ENCODE measurements at regions not wholly inside any gene's neighbourhood (a gene's known extent, or its start where the extent isn't known, plus 50 kb on each side); places are given as distances from the start of the nearest gene placed in this dataset.
A peak's percentile ranks its signal among the peaks of the same experiment; 100 is the strongest.

- peak; percentile 48 for DNase-seq
Observed at GRCh38 chr3:144142151-144142840, 170.7 kb downstream of the DIPK2A start.

- no peak for DNase-seq
Observed at GRCh38 chr3:144148356-144148755, 176.7 kb downstream of the DIPK2A start.

GRCh38 chr3:144151983-144152382 is 180.4 kb downstream of the DIPK2A start:
- DNase-seq = no peak

GRCh38 chr3:144160627-144161026 is 189.0 kb downstream of the DIPK2A start:
- DNase-seq = no peak

GRCh38 chr3:144162042-144162441 is 190.4 kb downstream of the DIPK2A start:
- peak; percentile 42 for DNase-seq

- no peak for DNase-seq
Observed at GRCh38 chr3:144164352-144164751, 192.7 kb downstream of the DIPK2A start.

- DNase-seq = no peak
Observed at GRCh38 chr3:144165482-144165881, 193.9 kb downstream of the DIPK2A start.

GRCh38 chr3:144167634-144168033 is 196.0 kb downstream of the DIPK2A start:
- DNase-seq = no peak

- DNase-seq = no peak
Observed at GRCh38 chr3:144173491-144173890, 201.9 kb downstream of the DIPK2A start.

GRCh38 chr3:144175644-144176425 is 204.2 kb downstream of the DIPK2A start:
- DNase-seq = no peak

- no peak for DNase-seq
Observed at GRCh38 chr3:144177649-144178048, 206.0 kb downstream of the DIPK2A start.

- no peak for DNase-seq
Observed at GRCh38 chr3:144178607-144179006, 207.0 kb downstream of the DIPK2A start.

- peak; percentile 4 for DNase-seq
Observed at GRCh38 chr3:144181062-144181461, 209.4 kb downstream of the DIPK2A start.

- DNase-seq = no peak
Observed at GRCh38 chr3:144182501-144182900, 210.9 kb downstream of the DIPK2A start.

- DNase-seq = peak; percentile 60
Observed at GRCh38 chr3:144185276-144185675, 213.7 kb downstream of the DIPK2A start.

GRCh38 chr3:144187531-144188210 is 216.0 kb downstream of the DIPK2A start:
- DNase-seq = peak; percentile 88

- DNase-seq = peak; percentile 59
Observed at GRCh38 chr3:144189044-144189443, 217.4 kb downstream of the DIPK2A start.

GRCh38 chr3:144197116-144197515 is 225.5 kb downstream of the DIPK2A start:
- DNase-seq = no peak

- no peak for DNase-seq
Observed at GRCh38 chr3:144197582-144197981, 226.0 kb downstream of the DIPK2A start.

GRCh38 chr3:144200004-144200403 is 228.4 kb downstream of the DIPK2A start:
- DNase-seq = no peak

GRCh38 chr3:144200466-144200865 is 228.8 kb downstream of the DIPK2A start:
- no peak for DNase-seq

GRCh38 chr3:144221761-144222160 is 250.1 kb downstream of the DIPK2A start:
- no peak for DNase-seq

- DNase-seq = no peak
Observed at GRCh38 chr3:144229330-144229729, 257.7 kb downstream of the DIPK2A start.

GRCh38 chr3:144229953-144230352 is 258.3 kb downstream of the DIPK2A start:
- DNase-seq = no peak

Measured in fibroblast of skin of abdomen (primary cell).